NCI-H146 treated with DMSO at 0.1 percent for 48 hours (cell line): ENCODE measurements at regions not wholly inside any gene's neighbourhood (a gene's known extent, or its start where the extent isn't known, plus 50 kb on each side); places are given as distances from the start of the nearest gene placed in this dataset.
A peak's percentile ranks its signal among the peaks of the same experiment; 100 is the strongest.
"Not testable (repeated sequence)": the region's sequence is repeated elsewhere in the genome, so short reads cannot be mapped to it uniquely, and the experiment has no call there.

Experiments
- DNase-seq: peaks from one replicate; lab custom pipeline; 2025; ENCODE audit not compliant: unreplicated experiment; lab: John Stamatoyannopoulos, UW

DNA sequence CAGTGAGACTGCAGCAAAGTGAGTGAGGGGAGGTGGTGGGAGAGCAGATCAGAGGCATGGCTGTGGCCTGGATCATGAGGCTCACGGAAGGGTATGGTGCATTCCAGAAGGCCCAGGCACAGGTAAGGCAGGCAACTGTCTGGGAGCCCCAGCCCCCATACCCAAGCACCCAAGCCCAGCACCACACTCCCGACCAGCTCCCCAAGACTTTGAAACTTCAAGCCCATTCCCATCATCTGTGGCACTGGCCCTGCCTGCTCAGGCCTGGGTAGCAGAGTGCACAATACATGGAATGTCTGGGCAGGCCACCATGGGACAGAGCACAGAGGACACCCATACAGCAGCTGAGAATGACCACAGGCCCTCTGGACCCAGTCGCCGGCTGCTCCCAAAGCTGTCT, 202.6 kb upstream of the ARL4C start:
- no peak for DNase-seq

DNA sequence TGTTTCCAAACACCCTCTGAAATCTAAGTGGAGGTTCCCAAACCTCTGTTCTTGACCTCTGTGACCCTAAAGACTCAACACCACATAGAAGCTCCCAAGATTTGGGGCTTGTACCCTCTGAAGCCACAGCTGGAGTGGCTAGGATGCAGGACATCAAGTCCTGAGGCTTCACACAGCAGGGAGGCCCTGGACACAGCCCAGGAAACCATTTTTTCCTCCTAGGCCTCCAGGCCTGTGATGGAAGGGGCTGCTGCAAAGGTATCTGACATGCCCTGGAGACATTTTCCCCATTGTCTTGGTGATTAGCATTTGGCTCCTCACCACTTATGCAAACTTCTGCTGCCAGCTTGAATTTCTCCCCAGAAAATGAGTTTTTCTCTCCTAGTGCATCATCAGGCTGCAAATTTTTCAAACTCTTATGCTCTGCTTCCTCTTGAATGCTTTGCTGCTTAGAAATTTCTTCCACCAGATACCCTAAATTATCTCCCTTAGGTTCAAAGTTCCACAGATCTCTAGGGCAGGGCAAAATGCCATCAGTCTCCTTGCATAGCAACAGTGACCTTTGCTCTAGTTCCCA, 200.5 kb upstream of the ARL4C start:
- DNase-seq, result not testable (repeated sequence)

- DNase-seq, result no peak
Observed at GRCh38 chr2:234695981-234696380, 199.1 kb upstream of the ARL4C start.

DNA sequence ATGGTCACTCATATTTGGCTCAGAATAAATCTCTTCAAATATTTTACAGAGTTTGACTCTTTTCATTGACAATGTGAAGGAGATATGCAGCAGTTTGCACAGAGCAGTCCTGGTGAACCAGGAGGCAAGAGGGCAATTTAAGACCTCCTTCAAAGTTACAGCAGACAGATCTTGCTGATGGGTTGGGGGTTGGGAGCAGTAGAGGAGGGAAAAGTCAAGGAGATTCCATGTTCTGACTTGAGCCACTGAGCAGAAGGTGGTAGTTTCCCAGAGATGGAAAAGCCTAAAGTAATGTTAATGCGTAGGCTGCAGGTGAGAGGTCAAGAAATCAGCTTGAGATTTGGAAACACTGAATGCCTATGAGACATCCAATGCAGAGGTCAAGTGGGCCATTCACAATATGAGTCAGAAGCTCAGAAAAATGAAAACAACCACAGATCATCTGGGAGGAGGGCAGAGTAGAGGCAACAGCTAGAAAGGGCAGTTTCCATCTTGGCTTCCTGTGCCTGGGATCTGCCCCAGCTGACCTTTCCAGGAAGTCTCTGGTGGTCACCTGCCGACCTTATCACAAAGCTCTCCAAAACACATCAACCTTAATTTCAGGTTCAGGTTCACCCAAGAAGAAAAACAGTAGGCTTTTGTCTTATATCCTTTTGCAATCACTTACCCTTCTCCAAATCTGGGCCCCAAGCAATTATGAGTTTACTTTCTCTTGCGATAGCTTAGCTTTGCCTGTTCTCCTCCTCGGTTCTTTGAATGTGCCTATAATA, 197.5 kb upstream of the ARL4C start:
- no peak for DNase-seq

- DNase-seq, result not testable (repeated sequence)
Observed at GRCh38 chr2:234693681-234694190, 196.9 kb upstream of the ARL4C start.

- DNase-seq, result not testable (repeated sequence)
Observed at GRCh38 chr2:234693191-234693590, 196.3 kb upstream of the ARL4C start.

GRCh38 chr2:234691968-234692955, 195.4 kb upstream of the ARL4C start:
- DNase-seq, result peak; percentile 83

DNA sequence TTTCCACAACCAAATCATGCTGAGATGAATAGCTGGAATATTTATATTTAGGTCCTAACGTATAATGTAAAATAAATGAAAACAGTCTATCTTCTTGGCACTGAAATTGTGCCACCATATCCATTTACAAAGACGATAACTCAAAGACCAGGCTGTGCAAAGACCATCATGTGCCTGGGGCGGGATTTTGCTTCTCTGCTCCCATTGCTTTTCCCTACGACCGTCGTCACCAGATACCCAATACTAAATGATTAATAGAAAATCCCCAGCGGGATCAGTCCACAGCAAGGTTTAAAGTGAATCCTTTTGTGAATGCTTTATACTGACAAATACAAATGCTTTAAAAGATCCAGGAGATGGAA, 194.3 kb upstream of the ARL4C start:
- DNase-seq, result peak; percentile 100

DNA sequence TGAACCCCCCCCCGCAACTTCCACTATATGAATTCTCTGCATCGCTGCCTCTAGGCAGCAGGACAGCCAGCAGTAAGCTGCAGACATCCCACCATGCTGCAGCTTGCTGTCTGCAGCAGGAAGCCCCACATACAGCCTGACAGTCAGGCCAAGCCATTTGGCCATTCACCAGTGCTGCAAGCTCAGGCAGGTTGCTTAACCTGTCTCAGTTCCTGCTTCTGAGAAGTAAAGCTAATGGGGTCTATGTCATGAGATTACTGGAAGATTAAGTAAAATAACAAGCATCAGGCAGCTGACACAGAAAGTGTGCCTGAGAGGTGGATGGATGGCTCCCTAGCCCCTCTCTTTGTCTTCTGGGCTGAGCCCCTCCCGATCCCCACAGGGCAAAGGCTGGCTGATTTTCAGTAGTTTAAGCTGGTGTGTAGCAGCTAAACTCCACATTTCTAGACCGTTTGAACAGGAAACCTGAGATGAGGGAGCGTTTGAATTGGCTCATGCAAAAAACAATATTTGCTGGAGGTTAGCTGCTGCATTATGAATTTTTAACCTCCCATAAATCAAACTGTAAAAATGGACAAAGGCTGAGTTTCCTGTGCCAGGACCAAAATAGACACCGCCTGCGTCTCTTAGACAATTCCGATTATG, 193.8 kb upstream of the ARL4C start:
- peak; percentile 100 for DNase-seq

GRCh38 chr2:234689911-234690379, 193.1 kb upstream of the ARL4C start:
- no peak for DNase-seq

GRCh38 chr2:234687718-234688475, 191.0 kb upstream of the ARL4C start:
- DNase-seq, result no peak

GRCh38 chr2:234686088-234686890, 189.4 kb upstream of the ARL4C start:
- DNase-seq, result no peak

DNA sequence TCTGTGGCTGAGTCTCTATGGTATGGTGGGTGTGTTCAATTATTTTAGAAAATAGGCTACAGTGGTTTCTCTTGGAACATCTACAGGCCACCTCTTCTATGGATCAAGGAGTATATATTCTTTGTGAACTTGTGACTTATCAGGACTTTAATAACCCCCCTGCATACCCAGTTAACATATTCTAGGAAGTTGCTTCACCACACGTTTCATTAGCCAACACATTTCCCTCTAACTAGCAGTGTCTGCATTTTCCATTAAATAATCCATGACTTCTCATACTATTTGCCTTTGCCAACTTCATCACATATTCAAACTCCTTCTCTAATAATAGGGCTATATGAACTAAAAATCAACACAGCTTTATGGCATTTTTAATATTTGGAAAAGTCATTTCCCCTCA, 187.6 kb upstream of the ARL4C start:
- no peak for DNase-seq

DNA sequence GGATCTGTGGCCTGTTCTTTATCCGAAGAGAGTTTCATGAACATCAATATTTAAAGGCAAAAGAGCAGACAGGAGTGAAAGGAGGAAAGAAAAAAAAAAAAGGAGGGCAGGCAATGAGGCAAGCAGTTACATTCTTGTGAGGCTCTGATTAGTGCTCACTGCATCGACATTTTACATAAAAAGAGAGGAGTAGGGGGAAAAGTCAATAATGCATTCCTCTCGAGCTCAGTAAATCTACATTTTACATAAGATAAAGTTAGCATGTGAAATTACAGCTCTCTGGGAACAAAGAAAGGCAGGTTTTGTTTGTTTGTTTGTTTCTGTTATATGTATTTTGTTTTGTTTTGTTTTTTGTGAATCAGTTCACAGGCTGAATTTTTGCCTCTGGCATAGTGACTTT, 187.1 kb upstream of the ARL4C start:
- DNase-seq, result no peak

GRCh38 chr2:234682492-234683228, 185.8 kb upstream of the ARL4C start:
- no peak for DNase-seq

DNA sequence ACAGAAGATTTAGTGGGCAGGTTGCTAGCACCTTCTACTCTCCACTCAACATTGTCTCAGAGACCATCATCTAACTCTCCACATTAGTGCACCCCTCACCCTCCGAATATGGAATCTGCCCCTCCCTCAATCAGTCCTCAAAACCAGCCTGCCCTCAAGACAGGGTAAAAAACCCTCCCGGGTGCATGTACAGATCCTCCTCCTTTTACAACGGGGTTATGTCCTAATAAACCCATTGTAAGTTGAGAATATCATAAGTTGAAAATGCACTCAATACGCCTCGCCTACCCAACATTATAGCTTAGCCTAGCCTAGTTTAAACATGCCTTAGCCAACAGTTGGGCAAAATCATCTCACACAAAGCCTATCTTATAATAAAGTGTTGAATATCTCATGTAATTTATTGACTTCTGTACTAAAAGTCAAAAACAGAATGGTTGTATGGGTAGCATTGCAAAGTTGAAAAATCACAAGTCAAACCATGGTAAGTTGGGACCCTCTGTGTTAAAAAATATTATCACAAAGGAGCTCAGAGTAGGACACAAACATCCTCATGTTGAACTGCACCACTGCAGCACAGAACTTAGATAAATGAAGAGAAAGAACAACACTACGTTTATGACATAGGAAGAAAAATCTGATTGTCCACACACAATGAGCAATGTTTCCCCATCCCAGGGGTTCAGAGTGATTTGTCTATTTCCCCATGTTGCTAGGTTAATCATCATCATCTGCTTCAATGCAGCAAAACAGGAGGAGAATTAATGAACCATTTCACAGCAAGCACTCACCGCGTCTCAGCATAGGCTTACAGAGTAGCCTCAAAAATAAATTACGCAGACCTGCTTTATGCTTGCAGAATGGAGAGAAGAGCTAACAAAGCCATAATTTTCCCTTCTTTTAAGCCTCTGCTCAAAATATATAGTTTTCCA, 184.1 kb upstream of the ARL4C start:
- DNase-seq, result no peak
